ENCODE measurements at regions not wholly inside any gene's neighbourhood (a gene's known extent, or its start where the extent isn't known, plus 50 kb on each side); places are given as distances from the start of the nearest gene placed in this dataset.

DNA sequence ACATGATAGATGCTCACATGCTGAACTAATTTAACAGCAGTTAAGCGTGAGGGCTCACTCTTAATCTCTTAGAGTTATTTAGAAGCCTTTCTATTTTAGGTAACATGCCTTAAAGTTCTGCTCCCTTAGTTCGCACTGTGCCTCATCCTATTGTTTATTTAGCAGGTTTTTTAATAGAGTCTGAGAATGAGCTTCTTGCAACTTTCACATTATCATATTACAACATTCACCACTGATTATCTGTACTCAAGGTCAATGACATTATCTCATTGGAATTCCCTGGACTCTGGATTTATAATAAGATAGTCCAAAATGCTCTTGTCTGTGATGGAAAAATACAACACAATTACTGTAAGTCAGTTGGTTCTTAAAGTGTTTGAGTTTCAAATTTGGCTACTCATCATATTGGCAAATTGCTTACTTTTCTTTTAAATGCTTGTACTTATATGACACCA is 183.6 kb upstream of the SLC38A2 start:
- Histone ChIP-seq H3K4me3 (ENCODE audit: insufficient read depth in 1 of 2, low read depth in 1 of 2, low read length in 2 of 2) (peak overlapping the region in 1 of 2 experiments; percentile 20), H3K27me3 (ENCODE audit: control insufficient read depth in 1 of 2, insufficient read depth in 1 of 2, low read length in 2 of 2) (no peaks in the 10 kb centered on the region), H3K4ac (ENCODE audit: low read depth in 1 of 2, low read length in 2 of 2) (no peak overlapping the region), H2BK5ac (ENCODE audit: low read depth, low read length, poor library complexity, severe bottlenecking) (no peak overlapping the region), H3K36me3 (ENCODE audit: control insufficient read depth in 1 of 2, insufficient read depth in 2 of 2, low read depth in 1 of 2, low read length in 2 of 2) (no peaks in the 10 kb centered on the region), H2BK12ac (ENCODE audit: low read length in 2 of 2) (no peak overlapping the region), H3K9ac (ENCODE audit: low read length) (peak overlapping the region; percentile 74), H3K9me3 (ENCODE audit: control insufficient read depth, low read length) (no peaks in the 10 kb centered on the region), H3K4me1 (ENCODE audit: control insufficient read depth, insufficient read depth, low read depth, low read length) (peaks cover 1% of the 10 kb centered on the region), H3K79me1 (replicated peaks; ENCODE audit: low read length, poor library complexity, severe bottlenecking) (peaks cover 1% of the 10 kb centered on the region), H2AK5ac (ENCODE audit: low read length, severe bottlenecking) (no peak overlapping the region), H3K27ac (ENCODE audit: low read length, poor library complexity, severe bottlenecking) (peak overlapping the region; percentile 99), H3K14ac (ENCODE audit: low read length in 2 of 2) (no peak overlapping the region), H2AFZ (ENCODE audit: low read depth, low read length) (no peak overlapping the region), H4K91ac (ENCODE audit: low read length) (no peak overlapping the region), H4K8ac (ENCODE audit: low read length) (no peak overlapping the region), H3K23ac (ENCODE audit: low read length in 2 of 2) (no peak overlapping the region), H2BK15ac (ENCODE audit: low read depth, poor library complexity, severe bottlenecking) (no peak overlapping the region), H3K4me2 (ENCODE audit: low read length, poor library complexity, severe bottlenecking) (no peak overlapping the region), H2BK120ac (ENCODE audit: low read depth, low read length) (no peak overlapping the region), H3K18ac (ENCODE audit: low read depth in 1 of 2, low read length in 2 of 2) (no peak overlapping the region)
- WGBS = 0% methylated on average over 2 of the region's 2 CpGs
- DNase-seq = peak; percentile 97

GRCh38 chr12:46555406-46555852 is 182.9 kb upstream of the SLC38A2 start:
- no peak overlapping the region for H3K14ac ChIP-seq (ENCODE audit: low read length in 2 of 2)
- H3K9me3 ChIP-seq (ENCODE audit: control insufficient read depth, low read length) = no peaks in the 10 kb centered on the region
- H3K79me1 ChIP-seq (replicated peaks; ENCODE audit: low read length, poor library complexity, severe bottlenecking) = peaks cover 1% of the 10 kb centered on the region
- H2BK12ac ChIP-seq (ENCODE audit: low read length in 2 of 2) = no peak overlapping the region
- H3K4me3 ChIP-seq (ENCODE audit: insufficient read depth in 1 of 2, low read depth in 1 of 2, low read length in 2 of 2) = peak overlapping the region in 1 of 2 experiments; percentile 20
- peak overlapping the region; percentile 99 for H3K27ac ChIP-seq (ENCODE audit: low read length, poor library complexity, severe bottlenecking)
- no peak overlapping the region for H4K91ac ChIP-seq (ENCODE audit: low read length)
- H4K8ac ChIP-seq (ENCODE audit: low read length) = no peak overlapping the region
- H3K27me3 ChIP-seq (ENCODE audit: control insufficient read depth in 1 of 2, insufficient read depth in 1 of 2, low read length in 2 of 2) = no peaks in the 10 kb centered on the region
- H3K4me1 ChIP-seq (ENCODE audit: control insufficient read depth, insufficient read depth, low read depth, low read length) = peaks cover 1% of the 10 kb centered on the region
- H2AK5ac ChIP-seq (ENCODE audit: low read length, severe bottlenecking) = no peak overlapping the region
- no peak overlapping the region for H2AFZ ChIP-seq (ENCODE audit: low read depth, low read length)
- WGBS = 27% methylated on average over 2 of the region's 4 CpGs
- H3K18ac ChIP-seq (ENCODE audit: low read depth in 1 of 2, low read length in 2 of 2) = peak overlapping the region in 1 of 2 experiments; percentile 26
- no peaks in the 10 kb centered on the region for H3K36me3 ChIP-seq (ENCODE audit: control insufficient read depth in 1 of 2, insufficient read depth in 2 of 2, low read depth in 1 of 2, low read length in 2 of 2)
- H2BK5ac ChIP-seq (ENCODE audit: low read depth, low read length, poor library complexity, severe bottlenecking) = no peak overlapping the region
- no peak overlapping the region for H3K23ac ChIP-seq (ENCODE audit: low read length in 2 of 2)
- DNase-seq = peak; percentile 90
- H2BK120ac ChIP-seq (ENCODE audit: low read depth, low read length) = no peak overlapping the region
- peak overlapping the region; percentile 74 for H3K9ac ChIP-seq (ENCODE audit: low read length)
- no peak overlapping the region for H3K4me2 ChIP-seq (ENCODE audit: low read length, poor library complexity, severe bottlenecking)
- H3K4ac ChIP-seq (ENCODE audit: low read depth in 1 of 2, low read length in 2 of 2) = peak overlapping the region in 1 of 2 experiments; percentile 74
- H2BK15ac ChIP-seq (ENCODE audit: low read depth, poor library complexity, severe bottlenecking) = no peak overlapping the region

- 97% methylated on average over 2 of the region's 2 CpGs for WGBS
Measured at GRCh38 chr12:46554460-46554859, 181.9 kb upstream of the SLC38A2 start.

GRCh38 chr12:46553911-46554310 is 181.3 kb upstream of the SLC38A2 start:
- Histone ChIP-seq H2BK15ac (ENCODE audit: low read depth, poor library complexity, severe bottlenecking) (no peak overlapping the region), H2BK12ac (ENCODE audit: low read length in 2 of 2) (no peak overlapping the region), H2AFZ (ENCODE audit: low read depth, low read length) (no peak overlapping the region), H3K23ac (ENCODE audit: low read length in 2 of 2) (no peak overlapping the region), H4K91ac (ENCODE audit: low read length) (no peak overlapping the region), H3K4me3 (ENCODE audit: insufficient read depth in 1 of 2, low read depth in 1 of 2, low read length in 2 of 2) (no peak overlapping the region), H2BK5ac (ENCODE audit: low read depth, low read length, poor library complexity, severe bottlenecking) (no peak overlapping the region), H3K4ac (ENCODE audit: low read depth in 1 of 2, low read length in 2 of 2) (no peak overlapping the region), H3K4me1 (ENCODE audit: control insufficient read depth, insufficient read depth, low read depth, low read length) (peaks cover 1% of the 10 kb centered on the region), H2AK5ac (ENCODE audit: low read length, severe bottlenecking) (no peak overlapping the region), H3K27ac (ENCODE audit: low read length, poor library complexity, severe bottlenecking) (no peak overlapping the region), H2BK120ac (ENCODE audit: low read depth, low read length) (no peak overlapping the region), H3K14ac (ENCODE audit: low read length in 2 of 2) (no peak overlapping the region), H3K79me1 (replicated peaks; ENCODE audit: low read length, poor library complexity, severe bottlenecking) (peaks cover 1% of the 10 kb centered on the region), H3K4me2 (ENCODE audit: low read length, poor library complexity, severe bottlenecking) (no peak overlapping the region), H3K18ac (ENCODE audit: low read depth in 1 of 2, low read length in 2 of 2) (no peak overlapping the region), H4K8ac (ENCODE audit: low read length) (no peak overlapping the region), H3K36me3 (ENCODE audit: control insufficient read depth in 1 of 2, insufficient read depth in 2 of 2, low read depth in 1 of 2, low read length in 2 of 2) (no peaks in the 10 kb centered on the region), H3K9me3 (ENCODE audit: control insufficient read depth, low read length) (no peaks in the 10 kb centered on the region), H3K27me3 (ENCODE audit: control insufficient read depth in 1 of 2, insufficient read depth in 1 of 2, low read length in 2 of 2) (no peaks in the 10 kb centered on the region), H3K9ac (ENCODE audit: low read length) (peak overlapping the region; percentile 74)
- DNase-seq = peak; percentile 22
- WGBS = 100% methylated on average over 1 of the region's 1 CpG

More at GRCh38 chr12:46554460-46554859, 181.9 kb upstream of the SLC38A2 start:
- Histone ChIP-seq H2BK15ac (ENCODE audit: low read depth, poor library complexity, severe bottlenecking) (no peak overlapping the region), H2BK5ac (ENCODE audit: low read depth, low read length, poor library complexity, severe bottlenecking) (no peak overlapping the region), H3K4me1 (ENCODE audit: control insufficient read depth, insufficient read depth, low read depth, low read length) (peaks cover 1% of the 10 kb centered on the region), H2BK120ac (ENCODE audit: low read depth, low read length) (no peak overlapping the region), H2AFZ (ENCODE audit: low read depth, low read length) (no peak overlapping the region), H3K79me1 (replicated peaks; ENCODE audit: low read length, poor library complexity, severe bottlenecking) (peaks cover 1% of the 10 kb centered on the region), H2AK5ac (ENCODE audit: low read length, severe bottlenecking) (no peak overlapping the region), H3K9ac (ENCODE audit: low read length) (peak overlapping the region; percentile 74), H3K4me3 (ENCODE audit: insufficient read depth in 1 of 2, low read depth in 1 of 2, low read length in 2 of 2) (peak overlapping the region in 1 of 2 experiments; percentile 17), H3K9me3 (ENCODE audit: control insufficient read depth, low read length) (no peaks in the 10 kb centered on the region), H3K36me3 (ENCODE audit: control insufficient read depth in 1 of 2, insufficient read depth in 2 of 2, low read depth in 1 of 2, low read length in 2 of 2) (no peaks in the 10 kb centered on the region), H3K4me2 (ENCODE audit: low read length, poor library complexity, severe bottlenecking) (no peak overlapping the region), H2BK12ac (ENCODE audit: low read length in 2 of 2) (peak overlapping the region in 1 of 2 experiments; percentile 68), H3K18ac (ENCODE audit: low read depth in 1 of 2, low read length in 2 of 2) (no peak overlapping the region), H4K91ac (ENCODE audit: low read length) (no peak overlapping the region), H3K27me3 (ENCODE audit: control insufficient read depth in 1 of 2, insufficient read depth in 1 of 2, low read length in 2 of 2) (no peaks in the 10 kb centered on the region), H3K4ac (ENCODE audit: low read depth in 1 of 2, low read length in 2 of 2) (no peak overlapping the region), H3K23ac (ENCODE audit: low read length in 2 of 2) (no peak overlapping the region), H4K8ac (ENCODE audit: low read length) (no peak overlapping the region), H3K14ac (ENCODE audit: low read length in 2 of 2) (no peak overlapping the region), H3K27ac (ENCODE audit: low read length, poor library complexity, severe bottlenecking) (peak overlapping the region; percentile 99)
- no peak for DNase-seq
